PC-9 (cell line): ENCODE measurements at regions not wholly inside any gene's neighbourhood (a gene's known extent, or its start where the extent isn't known, plus 50 kb on each side); places are given as distances from the start of the nearest gene placed in this dataset.
"Not testable (repeated sequence)": the region's sequence is repeated elsewhere in the genome, so short reads cannot be mapped to it uniquely, and the experiment has no call there.

Experiments
- BruUV-seq: library from RNA; stranded (reverse); fragments of 400-500 nt; replicated peaks from 2 replicates; lab custom pipeline; 2021; lab: Mats Ljungman, UMichigan
- CTCF ChIA-PET: fragments of 300-600 bp; sonication (Branson Sonifier 250); formaldehyde crosslinking; loops from one replicate; lab custom pipeline; 2022; ENCODE audit warnings: antibody characterized with exemption; lab: Charles Lee
- POLR2A ChIA-PET: fragments of 300-600 bp; sonication (Branson Sonifier 250); formaldehyde crosslinking; loops from one replicate; lab custom pipeline; 2022; ENCODE audit warnings: antibody characterized with exemption; ENCODE audit not compliant: unreplicated experiment; lab: Charles Lee
- DNase-seq, 2 experiments: peaks; one replicate each; pipeline versions ENCODE4 v3.0.0 to v3.0.0-alpha.2; 2015 to 2022; ENCODE audit warnings: mixed read lengths in 1 of 2
- H2AFZ ChIP-seq: fragments of 200-600 bp; sonication (generic); 2 replicates; pipeline ENCODE4 v1.8.1; 2017; ENCODE audit warnings: antibody characterized with exemption
- H3F3A ChIP-seq: fragments of 200-600 bp; sonication (generic); 2 replicates; pipeline ENCODE4 v1.8.1; 2017; ENCODE audit warnings: antibody characterized with exemption, mild to moderate bottlenecking, low read depth; ENCODE audit not compliant: insufficient read depth
- H3K27ac ChIP-seq: fragments of 200-600 bp; sonication (generic); 2 replicates; pipeline ENCODE4 v1.6.1; 2016; ENCODE audit warnings: mixed run types
- H3K27me3 ChIP-seq: fragments of 200-600 bp; sonication (generic); 2 replicates; pipeline ENCODE4 v1.6.1; 2016; ENCODE audit warnings: low read depth, mixed run types; ENCODE audit not compliant: insufficient read depth
- H3K36me3 ChIP-seq: fragments of 200-600 bp; sonication (generic); 2 replicates; pipeline ENCODE4 v1.6.1; 2016; ENCODE audit warnings: low read depth, mixed run types
- H3K4me1 ChIP-seq: fragments of 200-600 bp; sonication (generic); replicated peaks from 2 replicates; pipeline ENCODE4 v1.6.1; 2016; ENCODE audit warnings: mixed run types; ENCODE audit not compliant: insufficient read depth
- H3K4me2 ChIP-seq: fragments of 200-600 bp; sonication (generic); 2 replicates; pipeline ENCODE4 v1.6.1; 2017; ENCODE audit warnings: mixed run types
- H3K4me3 ChIP-seq: fragments of 200-600 bp; sonication (generic); 2 replicates; pipeline ENCODE4 v1.6.1; 2016; ENCODE audit warnings: mixed run types
- H3K79me2 ChIP-seq: fragments of 200-600 bp; sonication (generic); 2 replicates; pipeline ENCODE4 v1.6.1; 2017; ENCODE audit warnings: low read depth, mixed run types
- H3K9me2 ChIP-seq: fragments of 200-600 bp; sonication (generic); 2 replicates; pipeline ENCODE4 v1.8.1; 2017; ENCODE audit warnings: mild to moderate bottlenecking; ENCODE audit not compliant: insufficient read depth
- H3K9me3 ChIP-seq: fragments of 200-600 bp; sonication (generic); 2 replicates; pipeline ENCODE4 v1.8.1; 2016; ENCODE audit warnings: low read depth; ENCODE audit not compliant: insufficient read depth
- H4K20me1 ChIP-seq: fragments of 200-600 bp; sonication (generic); 2 replicates; pipeline ENCODE4 v1.8.1; 2017; ENCODE audit not compliant: insufficient read depth
- CTCF ChIP-seq: fragments of 200-600 bp; sonication (generic); conservative IDR thresholded peaks from 2 replicates; pipeline ENCODE4 v1.6.1; 2017; ENCODE audit warnings: mixed run types, antibody characterized with exemption, mild to moderate bottlenecking, moderate library complexity
- EZH2 ChIP-seq: fragments of 200-600 bp; sonication (generic); IDR thresholded peaks from 2 replicates; pipeline ENCODE4 v1.8.0; 2017; ENCODE audit warnings: antibody characterized with exemption, low read depth
- intact Hi-C: fragments of 100-400 bp; cut with micrococcal nuclease; formaldehyde crosslinking; loops from one replicate; pipeline ENCODE4 v1.10.0; 2022; ENCODE audit not compliant: unreplicated experiment

GRCh38 chr14:106789318-106789717, 1262.9 kb downstream of the TMEM121 start:
- intact Hi-C loops, result no loop called here
- BruUV-seq, result no TSS peak
- CTCF ChIA-PET, result no interaction called here
- no peak overlapping the region for H2AFZ ChIP-seq
- no peak for DNase-seq
- no peak overlapping the region for H3K4me3 ChIP-seq
- no peaks in the 10 kb centered on the region for H3K27me3 ChIP-seq
- H4K20me1 ChIP-seq, result no peaks in the 10 kb centered on the region
- TF ChIP-seq CTCF, result no peak
- TF ChIP-seq EZH2, result no peak
- H3K4me1 ChIP-seq, result no peaks in the 10 kb centered on the region
- H3F3A ChIP-seq, result no peaks in the 10 kb centered on the region
- H3K4me2 ChIP-seq, result no peak overlapping the region
- H3K9me2 ChIP-seq, result no peaks in the 10 kb centered on the region
- POLR2A ChIA-PET, result no interaction called here
- no peak overlapping the region for H3K27ac ChIP-seq
- H3K9me3 ChIP-seq, result no peaks in the 10 kb centered on the region
- no peaks in the 10 kb centered on the region for H3K36me3 ChIP-seq
- H3K79me2 ChIP-seq, result no peaks in the 10 kb centered on the region

GRCh38 chr14:106790189-106791036, 1264.0 kb downstream of the TMEM121 start:
- TF ChIP-seq CTCF, result peak; percentile 81
- TF ChIP-seq EZH2, result no peak
- no TSS peak for BruUV-seq
- DNase-seq, result peak in 1 of 2 experiments; percentile 60
- Histone ChIP-seq H3K79me2 (no peaks in the 10 kb centered on the region), H3K9me2 (no peaks in the 10 kb centered on the region), H2AFZ (no peak overlapping the region), H3K27ac (no peak overlapping the region), H3K4me1 (no peaks in the 10 kb centered on the region), H3K36me3 (no peaks in the 10 kb centered on the region), H3K27me3 (no peaks in the 10 kb centered on the region), H3F3A (no peaks in the 10 kb centered on the region), H4K20me1 (no peaks in the 10 kb centered on the region), H3K4me3 (no peak overlapping the region), H3K9me3 (no peaks in the 10 kb centered on the region), H3K4me2 (no peak overlapping the region)
- ChIA-PET POLR2A (no interaction called here), CTCF (no interaction called here)
- intact Hi-C loops, result no loop called here

GRCh38 chr14:106792543-106792942, 1266.2 kb downstream of the TMEM121 start:
- BruUV-seq, result no TSS peak
- Histone ChIP-seq H3K9me2 (no peaks in the 10 kb centered on the region), H2AFZ (no peak overlapping the region), H3K9me3 (no peaks in the 10 kb centered on the region), H3K4me1 (no peaks in the 10 kb centered on the region), H3K4me2 (no peak overlapping the region), H4K20me1 (no peaks in the 10 kb centered on the region), H3K79me2 (no peaks in the 10 kb centered on the region), H3K27ac (no peak overlapping the region), H3K27me3 (no peaks in the 10 kb centered on the region), H3K36me3 (no peaks in the 10 kb centered on the region), H3F3A (no peaks in the 10 kb centered on the region), H3K4me3 (no peak overlapping the region)
- POLR2A ChIA-PET, result no interaction called here
- DNase-seq, result no peak
- TF ChIP-seq EZH2, result no peak
- TF ChIP-seq CTCF, result no peak
- intact Hi-C loops, result no loop called here
- CTCF ChIA-PET, result no interaction called here

- H3F3A ChIP-seq, H2AFZ ChIP-seq, intact Hi-C loops, H3K27me3 ChIP-seq, H3K9me3 ChIP-seq, H3K4me1 ChIP-seq, DNase-seq, H4K20me1 ChIP-seq, CTCF ChIA-PET, H3K4me3 ChIP-seq, H3K27ac ChIP-seq, H3K36me3 ChIP-seq, H3K4me2 ChIP-seq, POLR2A ChIA-PET, H3K9me2 ChIP-seq, H3K79me2 ChIP-seq, BruUV-seq: not testable (repeated sequence)
These were observed 1271.8 kb downstream of the TMEM121 start for GRCh38 chr14:106798166-106798565.
